Stimulated activated CD4-positive, alpha-beta T cell treated with anti-CD3 and anti-CD28 coated beads, TNF-alpha, amount 100 ng/mL, for 48 hours (primary cell): ENCODE measurements at regions not wholly inside any gene's neighbourhood (a gene's known extent, or its start where the extent isn't known, plus 50 kb on each side); places are given as distances from the start of the nearest gene placed in this dataset.

Experiments used
- DNase-seq, 3 donors: peaks; one replicate each; pipeline ENCODE4 v3.0.0-alpha.2; 2020; ENCODE audit warnings: low read depth in 3 of 3

DNA sequence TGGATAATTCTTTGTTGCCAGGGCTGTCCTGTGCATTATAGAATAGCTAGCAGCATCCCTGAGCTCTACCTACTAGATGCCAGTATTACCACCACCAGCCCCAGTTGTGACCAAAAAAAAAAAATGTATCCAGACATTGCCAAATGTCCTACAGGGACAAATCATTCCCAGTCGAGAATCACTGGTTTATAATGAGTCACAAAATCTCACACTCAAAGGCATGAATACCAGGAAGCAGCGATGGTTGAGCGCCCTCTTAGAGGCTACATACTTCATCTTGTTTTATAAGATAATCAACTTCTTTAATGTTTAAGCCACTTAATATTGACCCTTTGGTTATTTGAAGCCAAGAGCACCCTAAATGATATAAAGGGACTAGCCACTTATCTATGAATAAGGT lies 297.3 kb downstream of the DHX15 start:
- no peak for DNase-seq

DNA sequence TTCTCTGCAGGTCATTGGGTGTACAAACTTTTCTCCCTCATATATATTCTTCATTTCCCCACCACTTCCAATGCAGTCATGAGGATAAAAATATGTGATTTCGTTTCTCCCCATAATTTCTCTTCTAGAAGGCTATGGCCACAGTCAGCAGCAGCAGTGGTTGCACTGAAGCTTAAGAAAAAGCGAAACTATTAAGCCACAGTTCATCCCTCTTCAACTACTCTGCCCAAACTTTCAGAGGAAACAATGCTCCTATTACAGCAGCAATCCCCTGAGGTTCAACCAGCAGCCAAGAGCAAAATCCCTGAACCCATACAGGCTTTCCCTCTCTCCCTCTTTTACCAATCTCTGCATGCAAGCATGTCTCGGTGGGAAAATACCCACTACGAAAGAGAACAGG lies 298.6 kb downstream of the DHX15 start:
- no peak for DNase-seq

DNA sequence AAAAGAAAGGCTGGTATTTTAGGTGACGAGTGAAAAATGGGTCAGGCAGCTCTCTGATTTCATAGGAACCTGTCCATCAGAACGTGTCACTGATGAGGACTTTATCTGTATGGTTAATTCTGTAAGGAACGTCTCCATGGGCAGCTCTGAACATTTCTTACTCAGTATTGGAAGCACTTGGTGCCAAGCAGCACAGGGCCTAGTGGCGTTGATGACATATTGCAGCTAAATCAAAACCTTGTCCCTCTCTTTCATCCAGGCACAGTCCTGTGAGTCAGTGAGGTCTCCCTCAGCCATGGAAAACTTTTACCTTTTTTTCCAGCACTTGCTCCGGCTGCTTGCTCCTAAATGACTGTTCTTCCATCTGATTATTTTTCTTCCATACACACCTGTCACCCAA lies 301.9 kb downstream of the DHX15 start:
- no peak for DNase-seq

DNA sequence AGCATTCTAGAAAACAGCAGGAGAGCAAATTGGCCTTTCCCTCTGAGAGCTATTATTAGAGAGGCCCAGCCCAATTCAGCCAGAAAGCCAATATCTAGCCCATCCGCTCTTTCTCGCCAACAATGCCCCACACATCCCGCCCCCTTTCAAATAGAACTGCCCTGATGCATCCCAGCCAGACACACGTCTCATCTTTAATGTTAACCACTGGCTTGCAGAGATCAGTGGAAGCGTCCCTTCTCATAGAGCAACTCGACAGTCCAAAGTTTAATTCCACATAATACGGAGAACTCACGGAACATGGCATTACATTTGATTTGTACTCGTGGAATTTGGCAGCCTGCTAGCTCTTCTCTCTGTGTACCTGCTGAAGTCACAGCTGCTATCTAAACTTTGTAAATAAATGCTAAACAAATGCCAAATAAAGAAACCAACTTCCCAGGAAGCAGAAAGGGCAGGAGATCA lies 304.4 kb downstream of the DHX15 start:
- DNase-seq, result no peak

DNA sequence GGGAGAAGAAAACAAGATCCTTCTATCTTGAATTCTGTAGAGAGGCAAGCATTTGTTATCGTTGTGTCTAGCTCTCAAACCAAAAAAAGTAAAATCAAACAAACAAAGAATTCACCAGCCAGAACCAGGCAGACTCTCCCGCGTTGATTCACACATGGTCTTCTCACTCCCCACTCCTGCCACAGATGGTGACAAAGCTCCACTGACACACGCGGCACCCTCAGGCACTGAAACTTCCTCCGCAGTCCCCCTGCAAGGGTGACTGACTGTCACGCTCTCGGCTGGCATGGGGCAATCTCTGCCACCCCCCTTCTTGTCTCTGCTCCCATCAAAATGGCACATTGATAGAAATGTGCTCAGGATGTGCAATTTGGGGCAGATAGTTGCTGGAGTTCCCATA lies 304.9 kb downstream of the DHX15 start:
- DNase-seq, result no peak

DNA sequence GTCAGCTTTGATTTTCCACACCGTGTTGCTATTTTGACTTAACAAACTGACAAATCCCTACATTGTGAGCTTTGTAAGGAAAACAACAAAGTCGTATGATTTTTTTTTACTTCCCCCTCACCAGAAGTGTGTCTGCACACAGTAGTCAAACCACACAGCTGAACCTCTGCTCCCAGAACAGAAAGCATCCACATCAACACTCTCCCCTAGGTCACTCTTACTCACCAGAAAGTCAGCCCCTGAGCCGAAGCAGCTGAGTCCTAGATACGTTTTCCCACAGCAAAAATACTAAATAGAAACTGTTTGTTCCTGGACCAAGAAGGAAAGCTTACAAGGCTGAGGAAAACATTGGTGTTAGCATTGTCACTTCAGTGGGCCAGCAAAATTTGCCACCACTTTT lies 305.7 kb downstream of the DHX15 start:
- DNase-seq, result no peak

DNA sequence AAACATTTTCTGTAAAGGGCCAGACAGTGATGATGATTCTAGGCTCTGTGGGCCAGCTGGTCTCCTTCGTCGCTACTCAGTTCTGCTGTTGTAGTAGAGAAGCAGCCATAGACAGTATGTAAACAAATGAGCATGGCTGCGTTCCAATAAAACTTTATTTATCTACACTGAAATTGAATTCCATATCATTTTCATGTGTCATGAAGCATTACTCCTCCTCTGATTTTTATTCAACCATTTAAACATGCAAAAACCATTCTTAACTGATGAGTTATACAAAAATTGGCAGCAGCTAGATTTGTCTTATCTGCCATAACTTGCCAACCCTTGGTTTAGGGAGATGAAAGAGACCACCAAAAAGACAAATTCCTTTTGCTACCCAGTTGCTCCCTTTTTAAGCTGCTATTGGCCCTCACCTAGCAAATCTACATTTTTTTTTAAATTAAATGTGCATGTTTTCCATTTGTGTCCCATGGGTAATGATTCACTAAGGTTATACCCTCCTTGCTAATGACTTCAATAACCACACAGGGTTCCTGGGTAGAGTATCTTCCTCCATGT lies 309.9 kb downstream of the DHX15 start:
- DNase-seq, result no peak

DNA sequence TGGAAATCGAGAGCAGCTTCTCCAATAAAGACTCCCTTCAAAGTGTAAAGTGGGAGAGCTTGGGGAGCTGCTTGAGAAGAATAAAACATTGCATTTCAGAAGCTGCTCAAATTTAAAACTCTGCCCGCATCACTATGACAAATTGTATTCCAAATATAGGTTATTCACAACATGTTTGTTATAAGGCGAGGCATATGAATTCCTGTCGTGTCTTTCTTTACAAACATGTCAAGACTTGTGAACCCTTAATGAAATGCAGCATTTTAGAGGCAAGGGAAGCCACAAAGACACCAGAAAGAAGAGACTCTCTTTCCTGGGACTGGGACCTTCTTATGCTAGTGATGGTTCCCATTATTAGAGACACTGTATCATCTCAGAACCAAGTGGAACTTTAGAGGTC lies 311.2 kb downstream of the DHX15 start:
- no peak for DNase-seq

DNA sequence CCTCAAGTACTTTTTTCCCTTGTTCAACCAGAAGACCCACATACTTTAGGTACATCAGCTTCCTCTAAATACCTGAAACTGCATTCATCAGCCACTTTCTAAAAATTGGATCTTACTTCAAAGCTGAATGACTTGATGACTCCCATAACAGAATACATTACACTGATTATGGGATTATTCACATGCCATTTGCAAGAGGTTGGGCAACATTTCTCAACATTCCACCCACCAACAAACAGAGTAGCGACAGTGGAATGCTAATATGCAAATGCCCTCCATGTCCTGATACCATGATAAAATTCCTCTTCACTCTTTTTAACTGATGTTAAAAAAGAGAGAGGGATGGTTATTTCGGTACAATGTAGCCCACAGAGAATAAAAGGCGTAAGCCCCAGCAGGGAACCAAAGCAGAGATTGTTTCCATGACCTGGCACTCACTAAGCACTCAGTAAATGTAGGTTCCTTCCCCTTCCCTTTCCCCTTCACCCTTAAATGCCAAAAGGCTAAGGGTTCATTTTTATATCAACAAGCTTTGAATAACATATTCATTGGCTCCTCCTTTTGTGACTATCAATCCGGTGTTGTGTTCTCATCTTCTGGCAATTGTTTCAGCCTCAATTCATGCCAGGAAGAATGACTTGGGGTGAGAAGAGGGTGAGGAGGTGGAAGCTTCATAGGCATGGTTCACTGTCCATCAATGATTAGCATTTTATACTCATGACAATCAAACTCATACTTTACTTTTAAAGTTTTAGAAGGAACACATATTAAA lies 317.2 kb downstream of the DHX15 start:
- DNase-seq, result no peak

DNA sequence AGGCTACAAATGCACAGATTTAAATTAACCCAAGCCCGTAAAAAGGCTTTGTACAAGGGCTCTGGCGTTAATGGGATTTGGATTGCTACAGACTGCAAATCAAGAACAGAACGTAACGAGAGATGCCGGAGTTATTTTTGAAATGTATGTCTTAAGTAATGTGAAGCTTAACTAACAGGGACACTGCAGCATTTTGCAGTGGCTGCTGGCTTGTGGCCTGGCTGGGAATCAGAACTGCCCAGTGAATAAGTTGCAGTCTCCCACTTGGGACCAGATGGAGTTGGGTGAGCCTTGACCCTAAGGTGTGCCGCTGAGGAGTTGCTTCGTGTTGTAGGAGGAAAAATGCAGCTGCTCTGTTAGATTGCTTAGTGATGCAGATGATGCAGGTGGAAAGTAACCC lies 318.4 kb downstream of the DHX15 start:
- no peak for DNase-seq

DNA sequence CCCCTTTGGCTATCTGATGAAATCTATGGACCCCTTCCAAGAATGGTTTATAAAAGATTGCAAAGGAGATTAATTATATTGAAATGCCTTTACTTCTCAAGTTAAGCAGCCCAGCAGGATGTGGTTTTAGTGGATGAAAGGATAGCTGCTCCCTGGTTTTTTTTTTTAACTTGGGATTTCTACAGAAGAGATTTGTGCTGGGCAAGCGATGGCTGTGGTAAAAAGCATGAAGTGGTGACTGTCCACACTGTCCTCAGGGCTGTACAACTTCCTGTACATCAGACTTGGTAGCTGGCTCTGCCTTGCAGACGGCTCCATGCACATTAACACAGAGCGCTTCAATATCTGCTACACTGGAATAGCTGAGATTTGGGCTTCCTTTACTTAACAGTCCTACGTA lies 321.7 kb downstream of the DHX15 start:
- DNase-seq, result no peak

DNA sequence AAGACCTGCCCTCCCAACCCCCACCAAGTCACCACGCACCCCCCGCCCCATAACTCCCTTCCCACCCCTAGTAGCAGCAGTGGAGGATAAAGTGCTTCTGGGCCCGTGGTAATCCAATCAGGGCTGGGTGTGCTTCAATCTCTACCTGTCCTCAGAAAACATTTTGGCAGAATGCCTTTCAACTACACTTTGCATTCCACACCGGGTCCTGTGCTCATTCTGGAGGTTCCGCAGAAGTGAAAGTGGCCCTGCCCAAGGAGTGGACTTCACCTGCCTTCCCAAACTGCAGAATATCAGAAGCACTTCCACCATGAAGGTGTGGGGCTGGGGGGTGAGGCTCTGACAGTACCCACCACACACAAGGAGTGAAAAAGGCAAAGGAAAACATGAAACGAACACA lies 322.3 kb downstream of the DHX15 start:
- DNase-seq, result no peak

DNA sequence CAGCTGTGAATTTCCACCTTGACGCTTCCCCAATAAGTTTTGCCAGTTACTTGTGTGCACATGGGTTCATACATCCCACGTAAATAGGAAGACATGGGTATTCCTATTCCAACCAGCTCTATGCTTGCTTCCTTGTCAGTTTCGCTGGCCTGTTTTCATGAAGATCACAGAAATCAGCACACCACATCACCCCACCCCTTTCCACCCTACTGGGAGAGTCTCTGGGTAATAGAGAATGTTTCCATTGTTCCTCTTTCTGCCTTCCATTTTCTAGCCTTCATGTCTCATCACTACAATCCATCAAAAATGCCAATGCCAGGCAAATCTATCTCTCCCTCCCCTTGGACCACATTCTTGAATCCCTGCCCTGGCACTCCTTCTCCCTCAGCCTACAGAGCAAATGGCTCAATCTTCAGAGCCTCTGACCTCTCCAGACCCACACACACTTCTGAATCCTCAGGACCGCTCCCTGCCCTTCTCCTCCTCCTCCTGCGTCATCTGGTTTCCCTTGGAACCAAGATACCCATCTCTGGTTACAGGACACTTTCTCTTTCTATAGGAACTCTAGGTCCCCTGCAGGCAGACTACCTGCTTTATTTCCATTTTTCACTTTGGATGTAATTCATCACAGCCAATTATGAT lies 323.3 kb downstream of the DHX15 start:
- DNase-seq, result no peak

DNA sequence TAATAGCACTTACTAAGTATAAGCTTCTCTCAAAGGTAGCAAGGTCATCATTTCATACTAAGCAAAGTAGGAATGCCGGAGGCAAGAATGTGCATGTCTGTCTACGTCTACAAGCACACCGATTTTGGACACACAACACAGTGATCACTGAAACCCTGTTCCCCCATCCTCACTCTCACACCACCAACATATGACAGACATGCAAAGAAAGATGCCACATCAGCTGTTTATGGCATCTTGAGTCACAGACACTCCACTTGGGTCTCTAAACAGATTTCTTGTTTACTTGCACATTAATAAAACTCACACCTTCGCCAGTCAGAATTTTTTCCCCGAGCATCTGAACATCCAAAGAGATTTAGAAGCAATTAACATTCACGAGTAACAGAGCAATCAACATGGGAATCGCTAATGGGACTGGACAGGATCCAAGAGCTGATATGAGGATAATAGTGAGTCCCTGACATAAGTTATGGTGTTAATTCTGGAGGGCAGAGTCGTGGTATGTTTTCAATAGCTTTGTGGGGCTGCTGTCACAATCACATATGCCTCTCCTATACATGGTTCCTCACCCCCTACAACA lies 324.1 kb downstream of the DHX15 start:
- DNase-seq, result no peak

DNA sequence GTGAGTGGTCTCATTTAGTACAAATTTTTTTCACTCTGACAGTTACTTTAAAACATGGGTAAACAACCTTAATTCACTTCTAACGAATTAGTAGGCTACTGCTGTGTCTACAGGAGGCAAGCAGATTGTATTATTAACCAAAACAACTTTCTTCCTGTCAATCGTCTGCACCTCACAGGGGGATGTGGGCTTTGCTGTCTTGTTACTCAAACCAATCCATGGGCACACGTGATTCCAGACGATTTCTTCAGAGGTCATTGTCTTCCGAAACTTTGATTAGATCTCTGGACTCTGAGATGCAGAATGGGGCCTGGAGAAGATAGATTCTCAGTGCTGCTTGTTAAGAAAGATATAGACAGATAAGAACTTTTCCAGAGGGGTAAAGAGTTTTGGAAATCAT lies 327.8 kb downstream of the DHX15 start:
- DNase-seq, result no peak

DNA sequence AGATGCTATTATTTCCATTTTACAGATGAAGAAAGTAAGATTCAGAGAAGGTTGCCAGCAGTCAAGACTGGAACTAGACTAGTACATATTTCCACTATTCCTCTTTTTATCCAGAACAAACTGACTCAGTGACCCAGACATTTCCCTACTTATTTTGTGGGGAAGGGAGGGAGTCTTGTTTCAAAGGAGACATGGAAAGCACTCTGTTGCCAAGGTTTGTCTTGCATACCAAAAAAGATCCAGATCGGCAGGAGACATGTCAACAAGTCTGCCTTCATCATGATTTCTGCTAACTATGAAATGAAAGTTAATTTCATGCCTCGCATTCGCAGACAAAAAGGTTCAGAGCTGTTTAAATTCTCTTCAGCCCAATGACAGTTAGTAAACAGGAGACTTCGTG lies 328.3 kb downstream of the DHX15 start:
- no peak for DNase-seq

DNA sequence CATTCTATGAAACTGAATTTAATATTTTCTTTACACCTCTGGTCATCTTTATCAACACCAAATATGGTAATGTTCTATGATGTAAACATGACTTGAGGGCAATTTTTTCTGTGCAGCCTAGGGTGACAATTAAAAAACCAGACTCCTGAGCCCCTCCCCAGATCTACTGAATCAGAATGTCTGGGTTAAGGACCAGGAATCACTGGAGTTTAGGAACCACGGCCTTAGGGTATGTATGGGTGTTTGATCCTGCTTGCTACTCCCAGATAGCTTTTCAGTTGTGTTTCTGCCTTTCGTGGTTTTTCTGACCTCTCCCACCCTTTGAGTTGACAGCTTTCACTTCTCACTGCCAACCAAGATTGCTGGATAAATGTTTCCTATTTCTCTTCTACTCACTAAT lies 332.2 kb downstream of the DHX15 start:
- no peak for DNase-seq

DNA sequence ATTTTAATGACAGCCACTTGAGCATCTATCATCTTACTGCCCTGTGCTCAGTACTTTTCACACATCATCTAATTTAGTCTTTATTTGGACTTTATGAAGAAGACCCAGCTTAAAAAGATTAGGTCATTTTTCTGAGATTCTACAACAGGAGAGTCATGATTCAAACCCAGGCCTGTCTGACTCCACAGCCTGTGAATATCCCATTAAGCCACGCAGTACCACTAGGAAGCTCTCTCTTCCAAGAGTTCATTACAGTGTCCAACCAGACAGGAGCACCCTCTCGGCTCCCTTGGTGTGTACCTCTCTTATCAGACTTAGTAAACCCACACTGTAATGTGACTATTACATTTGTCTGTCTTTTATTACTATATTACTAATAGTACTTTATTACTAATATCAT lies 332.8 kb downstream of the DHX15 start:
- DNase-seq, result no peak

DNA sequence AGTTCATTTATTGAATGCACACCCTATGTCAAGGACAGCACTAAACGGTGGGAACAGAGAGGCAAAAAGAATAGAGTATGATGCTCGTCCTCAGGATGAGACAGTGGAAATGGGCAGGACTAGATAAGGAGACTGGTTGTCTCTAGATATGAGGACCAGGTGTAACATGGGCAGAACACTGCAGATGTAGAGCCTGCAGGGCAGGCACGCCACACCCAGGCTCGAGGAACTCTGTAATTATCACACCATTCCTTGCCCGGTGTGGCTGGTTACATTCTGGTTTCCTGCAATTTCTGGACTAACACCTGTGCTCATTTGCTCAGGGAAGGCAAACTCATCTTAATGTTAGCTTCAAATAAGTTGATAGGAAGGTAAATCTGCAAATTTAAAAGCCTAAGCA lies 334.4 kb downstream of the DHX15 start:
- no peak for DNase-seq

DNA sequence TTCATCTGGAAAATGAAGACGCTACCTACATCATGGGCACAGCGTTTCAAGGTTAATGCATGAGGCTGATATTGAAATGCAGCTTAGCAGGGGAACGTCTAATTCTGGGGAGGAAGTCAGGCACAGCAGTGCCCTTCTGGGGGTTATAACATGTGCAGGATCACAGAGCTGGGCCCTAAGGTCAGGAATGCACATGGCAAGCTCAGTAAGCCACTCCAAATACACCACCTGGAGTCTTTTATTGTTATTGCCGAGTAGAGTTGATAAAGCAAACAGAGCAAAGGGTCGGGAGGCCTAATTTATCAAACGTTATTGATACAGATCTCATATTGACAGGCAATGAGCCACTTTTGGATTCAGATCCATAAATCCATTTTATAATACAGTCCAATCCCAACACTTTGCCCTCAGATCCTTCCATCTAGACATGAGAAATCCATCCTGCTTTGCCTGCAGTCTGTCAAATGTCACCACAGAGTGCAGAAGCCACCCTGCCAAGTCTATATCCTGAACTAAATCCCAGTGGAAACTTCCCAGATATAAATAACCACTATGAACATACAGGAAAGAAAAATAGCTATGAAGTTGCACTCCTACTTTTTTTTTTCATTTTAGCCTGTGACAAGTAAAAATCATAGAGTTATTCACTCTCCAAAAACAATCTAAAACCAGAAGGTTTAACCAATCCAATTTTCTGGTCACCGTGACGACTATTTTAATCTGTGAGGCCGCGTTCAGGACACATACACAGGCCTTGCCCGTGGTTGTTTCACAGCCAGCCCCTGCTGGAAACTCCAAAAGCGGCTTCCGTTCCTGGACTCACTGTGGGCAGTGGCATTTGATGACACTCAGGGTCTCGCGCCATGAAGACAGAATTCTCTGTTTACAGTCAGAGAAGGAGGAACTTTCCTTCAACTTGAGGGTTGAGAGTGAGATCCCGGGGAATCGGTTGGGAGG lies 335.4 kb downstream of the DHX15 start:
- no peak for DNase-seq

DNA sequence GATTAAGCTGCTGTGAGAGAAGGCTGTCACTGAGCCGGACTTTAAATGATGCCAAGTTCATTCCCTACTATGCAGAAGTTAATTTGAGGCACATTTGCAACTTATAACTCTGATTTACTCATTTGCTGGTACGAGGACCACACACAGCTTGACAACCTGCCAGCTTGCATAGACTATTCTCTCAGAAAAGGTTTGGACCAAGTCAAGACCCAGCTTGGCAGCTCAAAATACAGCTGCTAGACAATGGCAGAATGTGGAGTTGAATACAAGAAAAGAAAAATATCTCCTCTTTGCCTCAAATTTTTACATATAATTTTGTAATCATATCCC lies 338.9 kb downstream of the DHX15 start:
- DNase-seq, result no peak
